Lower leg skin (tissue), 3 donors: ENCODE measurements at regions not wholly inside any gene's neighbourhood (a gene's known extent, or its start where the extent isn't known, plus 50 kb on each side); places are given as distances from the start of the nearest gene placed in this dataset.

Experiments
- CTCF ChIP-seq, 3 donors: fragments of 450-650 bp; IDR thresholded peaks; one replicate each; pipeline ENCODE4 v1.5.1; 2016; ENCODE audit warnings: antibody characterized with exemption in 3 of 3, mild to moderate bottlenecking in 3 of 3, moderate library complexity in 2 of 3
- POLR2A ChIP-seq, 2 donors: fragments of 450-650 bp; IDR thresholded peaks; one replicate each; pipeline ENCODE4 v1.6.1; 2016 to 2017; ENCODE audit warnings: antibody characterized with exemption in 2 of 2, mild to moderate bottlenecking in 1 of 2, moderate library complexity in 1 of 2

GRCh38 chr4:14644580-14645282, 357.6 kb upstream of the CPEB2 start:
- no peak for TF ChIP-seq CTCF (IDR thresholded peaks at IDR 0.05)
- no peak for TF ChIP-seq POLR2A (IDR thresholded peaks at IDR 0.05)
